MCF 10A (cell line): ENCODE measurements at regions not wholly inside any gene's neighbourhood (a gene's known extent, or its start where the extent isn't known, plus 50 kb on each side); places are given as distances from the start of the nearest gene placed in this dataset.

Experiments used
- BruUV-seq: library from RNA; stranded (reverse); fragments of 400-500 nt; replicated peaks from 2 replicates; lab custom pipeline; 2021; lab: Mats Ljungman, UMichigan
- CTCF ChIA-PET: fragments of 300-600 bp; sonication (Branson Sonifier 250); formaldehyde crosslinking; extraction: SDS; loops from one replicate; lab custom pipeline; 2021; ENCODE audit warnings: antibody characterized with exemption, inconsistent platforms; lab: Yijun Ruan, JAX
- POLR2A ChIA-PET: fragments of 300-600, 350-650 bp; sonication (Branson Sonifier 250); formaldehyde crosslinking; extraction: SDS; loops from one replicate; lab custom pipeline; 2020; ENCODE audit warnings: antibody characterized with exemption, inconsistent platforms; lab: Yijun Ruan, JAX
- DNase-seq: peaks from one replicate; pipeline ENCODE4 v3.0.0-alpha.2; 2018; ENCODE audit not compliant: unreplicated experiment
- H3K27ac Mint-ChIP-seq: one replicate; pipeline ENCODE4 v1.8.0; 2022; ENCODE audit warnings: mild to moderate bottlenecking, low read depth, mixed read lengths; ENCODE audit not compliant: unreplicated experiment
- H3K27me3 Mint-ChIP-seq: one replicate; pipeline ENCODE4 v1.8.0; 2022; ENCODE audit warnings: mixed read lengths; ENCODE audit not compliant: insufficient read depth, unreplicated experiment
- H3K36me3 Mint-ChIP-seq: one replicate; pipeline ENCODE4 v1.8.0; 2022; ENCODE audit warnings: mild to moderate bottlenecking, moderate library complexity, mixed read lengths; ENCODE audit not compliant: insufficient read depth, unreplicated experiment
- H3K4me1 Mint-ChIP-seq: one replicate; pipeline ENCODE4 v1.8.0; 2022; ENCODE audit warnings: mixed read lengths; ENCODE audit not compliant: insufficient read depth, unreplicated experiment
- H3K4me3 Mint-ChIP-seq: one replicate; pipeline ENCODE4 v1.8.0; 2022; ENCODE audit warnings: mild to moderate bottlenecking, moderate library complexity, mixed read lengths; ENCODE audit not compliant: unreplicated experiment
- H3K9me3 Mint-ChIP-seq: one replicate; pipeline ENCODE4 v1.8.0; 2022; ENCODE audit warnings: mixed read lengths; ENCODE audit not compliant: unreplicated experiment
- CTCF ChIP-seq: fragments of 200-600 bp; IDR thresholded peaks from one replicate; pipeline ENCODE4 v1.8.0; 2022; ENCODE audit warnings: antibody characterized with exemption, mild to moderate bottlenecking; ENCODE audit not compliant: unreplicated experiment
- intact Hi-C: fragments of 100-400 bp; cut with micrococcal nuclease; formaldehyde crosslinking; loops from 2 replicates; pipeline ENCODE4 v1.14.1; 2022

GRCh38 chr2:223247136-223247535, 195.1 kb downstream of the KCNE4 start:
- DNase-seq: peak; percentile 34
- H3K27me3 Mint-ChIP-seq: no peaks in the 10 kb centered on the region
- no peaks in the 10 kb centered on the region for H3K4me1 Mint-ChIP-seq
- H3K36me3 Mint-ChIP-seq: no peaks in the 10 kb centered on the region
- BruUV-seq: no TSS peak
- peak; percentile 43 for TF ChIP-seq CTCF
- no peaks in the 10 kb centered on the region for H3K9me3 Mint-ChIP-seq
- H3K4me3 Mint-ChIP-seq: no peak overlapping the region
- CTCF ChIA-PET: interaction anchor here (0.6 to 1.6 kb wide), 15 partner anchors 8 to 694 kb away, joined by 3 to 8 read pairs (median 4); no protein-coding TSS in a partner anchor
- POLR2A ChIA-PET: interaction anchor here (0.8 to 1.1 kb wide), 3 partner anchors 11 to 550 kb away, joined by 3 to 5 read pairs (median 4); no protein-coding TSS in a partner anchor
- no peak overlapping the region for H3K27ac Mint-ChIP-seq
- intact Hi-C loops: loop anchor here (1.0 to 5.0 kb wide), 3 partner anchors 356 to 551 kb away; partner anchors contain the start of gene SCG2

DNA sequence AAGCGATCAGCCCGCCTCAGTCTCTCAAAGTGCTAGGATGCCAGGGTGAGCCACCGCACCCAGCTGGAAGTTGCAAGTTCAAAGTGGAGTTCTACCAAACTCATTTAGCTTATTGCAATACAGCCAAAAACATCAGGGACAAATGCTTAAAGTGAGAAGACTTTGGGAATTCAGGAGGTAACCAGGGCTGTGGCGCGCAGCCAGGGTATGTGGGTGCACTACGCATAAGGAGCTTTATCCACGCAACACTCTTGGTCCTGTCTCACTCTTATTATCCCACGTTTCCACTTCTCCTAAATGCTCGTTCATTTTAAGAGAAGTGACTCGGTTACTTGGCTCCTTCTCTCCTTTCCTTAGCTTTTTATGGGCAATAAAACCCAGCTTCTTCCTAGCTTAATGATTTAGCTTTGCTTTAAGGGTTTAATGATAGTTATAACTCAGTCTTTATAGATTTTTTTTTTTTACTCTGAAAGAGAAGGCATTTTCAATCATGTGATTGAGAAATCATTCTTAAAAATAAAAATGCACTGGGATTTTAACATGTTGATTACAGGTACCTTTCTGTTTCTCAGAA, 199.8 kb downstream of the KCNE4 start:
- Mint-ChIP-seq H3K27me3 (no peaks in the 10 kb centered on the region), H3K4me1 (no peaks in the 10 kb centered on the region), H3K27ac (no peak overlapping the region), H3K36me3 (no peaks in the 10 kb centered on the region), H3K4me3 (no peak overlapping the region), H3K9me3 (peaks cover 14% of the 10 kb centered on the region)
- ChIA-PET POLR2A (no interaction called here), CTCF (no interaction called here)
- no TSS peak for BruUV-seq
- no peak for DNase-seq
- intact Hi-C loops: no loop called here
- TF ChIP-seq CTCF: no peak

DNA sequence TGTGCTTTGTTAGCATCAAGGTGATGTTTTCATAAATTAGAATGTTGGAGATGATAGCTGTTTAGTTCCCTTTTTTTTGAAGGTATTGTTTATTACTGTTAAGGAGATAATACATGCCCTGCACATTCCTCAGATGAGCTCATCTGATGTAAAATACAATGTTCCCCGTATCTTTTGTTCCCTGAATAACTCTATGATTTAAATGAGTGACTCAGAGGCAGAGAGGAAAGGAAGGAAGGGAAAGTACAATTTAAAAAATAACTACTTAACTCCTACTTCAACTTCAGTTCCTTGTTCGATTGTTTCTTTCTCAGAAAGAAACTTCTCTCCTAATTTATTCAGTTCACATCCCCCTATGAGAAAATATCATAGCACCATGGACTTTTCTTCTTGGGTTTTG, 208.7 kb downstream of the KCNE4 start:
- ChIA-PET CTCF (no interaction called here), POLR2A (interaction anchor here (1.1 kb wide), 1 partner anchor 201 kb away, joined by 3 read pairs; no protein-coding TSS in a partner anchor)
- DNase-seq: no peak
- TF ChIP-seq CTCF: no peak
- BruUV-seq: no TSS peak
- peak overlapping the region; percentile 54 for H3K27ac Mint-ChIP-seq
- no peak overlapping the region for H3K4me3 Mint-ChIP-seq
- intact Hi-C loops: no loop called here
- H3K36me3 Mint-ChIP-seq: no peaks in the 10 kb centered on the region
- H3K4me1 Mint-ChIP-seq: peaks cover 23% of the 10 kb centered on the region
- no peaks in the 10 kb centered on the region for H3K27me3 Mint-ChIP-seq
- peaks cover 23% of the 10 kb centered on the region for H3K9me3 Mint-ChIP-seq

DNA sequence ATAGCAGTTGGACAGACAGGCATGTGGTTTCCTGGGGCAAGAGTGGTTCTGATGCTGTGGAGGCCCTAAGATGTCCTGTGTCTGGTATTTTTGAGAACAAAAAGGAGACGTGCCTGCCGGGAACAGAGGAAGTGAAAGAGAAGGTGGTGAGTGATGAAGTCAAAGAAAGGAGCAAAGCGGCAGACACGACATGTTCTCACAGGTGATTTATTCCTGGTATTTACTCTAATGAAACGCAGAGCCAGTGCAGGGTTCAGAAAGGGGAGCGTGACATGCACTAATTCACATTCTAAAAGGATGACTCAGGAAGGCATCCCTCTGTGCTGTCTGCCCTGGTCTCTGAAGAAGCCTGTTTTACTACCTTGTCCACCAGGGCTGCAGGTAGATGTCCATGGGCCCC, 211.0 kb downstream of the KCNE4 start:
- intact Hi-C loops: no loop called here
- Mint-ChIP-seq H3K27me3 (no peaks in the 10 kb centered on the region), H3K9me3 (peaks cover 4% of the 10 kb centered on the region), H3K27ac (peak overlapping the region; percentile 40), H3K4me1 (peaks cover 23% of the 10 kb centered on the region), H3K36me3 (no peaks in the 10 kb centered on the region), H3K4me3 (no peak overlapping the region)
- peak; percentile 60 for DNase-seq
- no peak for TF ChIP-seq CTCF
- ChIA-PET CTCF (interaction anchor here (0.6 kb wide), 1 partner anchor 343 kb away, joined by 3 read pairs; no protein-coding TSS in a partner anchor), POLR2A (no interaction called here)
- BruUV-seq: no TSS peak
